ENCODE measurements at regions not wholly inside any gene's neighbourhood (a gene's known extent, or its start where the extent isn't known, plus 50 kb on each side); places are given as distances from the start of the nearest gene placed in this dataset.
"Not testable (repeated sequence)": the region's sequence is repeated elsewhere in the genome, so short reads cannot be mapped to it uniquely, and the experiment has no call there.

GRCh38 chr3:153559366-153559765, 397.3 kb downstream of the RAP2B start:
- not testable (repeated sequence) for TF ChIP-seq CTCF (IDR thresholded peaks at IDR 0.05; ENCODE audit: low read depth, low read length, poor library complexity, severe bottlenecking); EZH2phosphoT487 (IDR thresholded peaks at IDR 0.05; ENCODE audit: borderline replicate concordance, low read length)
